22Rv1 (cell line): ENCODE measurements at regions not wholly inside any gene's neighbourhood (a gene's known extent, or its start where the extent isn't known, plus 50 kb on each side); places are given as distances from the start of the nearest gene placed in this dataset.
A peak's percentile ranks its signal among the peaks of the same experiment; 100 is the strongest.
"Not testable (repeated sequence)": the region's sequence is repeated elsewhere in the genome, so short reads cannot be mapped to it uniquely, and the experiment has no call there.

Experiments used
- H3K27ac ChIP-seq: fragments of 450-650 bp; 2 replicates; pipeline ENCODE4 v1.5.1; 2017
- ZFX ChIP-seq: fragments of 450-650 bp; IDR thresholded peaks from 2 replicates; pipeline ENCODE4 v1.6.1; 2017; ENCODE audit warnings: antibody characterized with exemption, borderline replicate concordance
- TF ChIP-seq, protein P1 (sequence below): fragments of 450-650 bp; IDR thresholded peaks from 2 replicates; pipeline ENCODE4 v1.5.1; 2017; ENCODE audit warnings: mild to moderate bottlenecking

DNA sequence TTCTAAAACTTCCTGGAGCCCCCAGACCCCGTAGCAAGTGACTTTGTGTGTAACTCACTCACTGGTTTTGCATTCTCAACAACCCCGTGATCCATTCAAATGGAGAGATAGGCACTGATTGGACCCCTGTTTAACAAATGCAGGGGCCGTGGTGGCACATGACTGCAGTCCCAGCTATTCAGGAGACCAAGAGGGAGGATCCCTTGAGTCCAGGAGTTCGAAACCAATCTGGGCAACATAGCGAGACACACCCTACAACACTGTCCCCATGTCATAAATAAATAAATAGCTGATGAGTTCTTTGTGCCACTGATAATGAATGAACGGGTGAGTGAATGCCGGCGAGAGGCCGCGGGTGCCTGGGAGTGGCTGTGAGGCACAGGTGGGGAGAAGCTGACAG lies 59.4 kb upstream of the PAX7 start:
- TF ChIP-seq, protein P1, sequence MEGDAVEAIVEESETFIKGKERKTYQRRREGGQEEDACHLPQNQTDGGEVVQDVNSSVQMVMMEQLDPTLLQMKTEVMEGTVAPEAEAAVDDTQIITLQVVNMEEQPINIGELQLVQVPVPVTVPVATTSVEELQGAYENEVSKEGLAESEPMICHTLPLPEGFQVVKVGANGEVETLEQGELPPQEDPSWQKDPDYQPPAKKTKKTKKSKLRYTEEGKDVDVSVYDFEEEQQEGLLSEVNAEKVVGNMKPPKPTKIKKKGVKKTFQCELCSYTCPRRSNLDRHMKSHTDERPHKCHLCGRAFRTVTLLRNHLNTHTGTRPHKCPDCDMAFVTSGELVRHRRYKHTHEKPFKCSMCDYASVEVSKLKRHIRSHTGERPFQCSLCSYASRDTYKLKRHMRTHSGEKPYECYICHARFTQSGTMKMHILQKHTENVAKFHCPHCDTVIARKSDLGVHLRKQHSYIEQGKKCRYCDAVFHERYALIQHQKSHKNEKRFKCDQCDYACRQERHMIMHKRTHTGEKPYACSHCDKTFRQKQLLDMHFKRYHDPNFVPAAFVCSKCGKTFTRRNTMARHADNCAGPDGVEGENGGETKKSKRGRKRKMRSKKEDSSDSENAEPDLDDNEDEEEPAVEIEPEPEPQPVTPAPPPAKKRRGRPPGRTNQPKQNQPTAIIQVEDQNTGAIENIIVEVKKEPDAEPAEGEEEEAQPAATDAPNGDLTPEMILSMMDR, result no peak
- no peak for TF ChIP-seq ZFX
- no peak overlapping the region for H3K27ac ChIP-seq

DNA sequence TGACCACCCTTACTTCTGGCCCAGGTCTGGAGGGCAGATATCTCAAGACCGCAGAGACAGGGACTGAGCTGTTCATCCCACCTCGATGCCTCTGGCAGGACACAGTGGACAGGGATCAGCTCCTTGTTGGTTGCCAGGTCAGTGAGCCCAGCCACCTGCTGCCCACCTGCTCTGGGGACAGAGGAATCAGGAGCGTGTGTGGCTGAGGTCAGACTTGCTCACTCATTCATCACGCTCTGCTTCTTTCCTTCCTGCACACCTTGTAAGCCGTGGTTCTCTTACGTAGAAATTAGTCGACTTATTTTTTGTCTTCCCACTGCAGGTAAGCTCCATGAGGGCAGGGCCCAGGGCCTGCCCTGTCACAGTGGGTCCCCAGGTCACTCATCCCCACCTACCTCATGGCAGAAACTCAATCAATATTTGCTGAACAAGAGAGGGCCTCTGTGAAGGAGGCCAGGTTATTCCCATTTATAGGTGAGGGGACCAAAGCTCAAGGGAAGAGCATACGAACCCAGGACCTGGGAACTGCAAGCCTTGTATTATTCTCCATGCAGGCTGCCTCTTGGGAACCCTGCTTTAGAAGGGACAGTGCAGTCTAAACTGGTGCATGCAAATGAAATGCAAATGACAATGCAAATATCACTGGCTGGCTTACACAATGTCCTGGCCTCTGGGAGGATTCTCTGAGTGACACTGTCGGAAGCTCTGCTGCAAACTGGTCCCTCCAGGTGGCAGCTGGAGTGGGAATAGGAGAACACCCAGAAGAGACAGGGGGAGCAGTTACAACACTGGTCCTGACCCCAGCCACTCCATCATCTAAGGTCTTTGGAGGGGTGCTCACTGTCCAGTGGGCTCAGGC lies 58.4 kb upstream of the PAX7 start:
- H3K27ac ChIP-seq, result no peak overlapping the region
- TF ChIP-seq, protein P1, result no peak

DNA sequence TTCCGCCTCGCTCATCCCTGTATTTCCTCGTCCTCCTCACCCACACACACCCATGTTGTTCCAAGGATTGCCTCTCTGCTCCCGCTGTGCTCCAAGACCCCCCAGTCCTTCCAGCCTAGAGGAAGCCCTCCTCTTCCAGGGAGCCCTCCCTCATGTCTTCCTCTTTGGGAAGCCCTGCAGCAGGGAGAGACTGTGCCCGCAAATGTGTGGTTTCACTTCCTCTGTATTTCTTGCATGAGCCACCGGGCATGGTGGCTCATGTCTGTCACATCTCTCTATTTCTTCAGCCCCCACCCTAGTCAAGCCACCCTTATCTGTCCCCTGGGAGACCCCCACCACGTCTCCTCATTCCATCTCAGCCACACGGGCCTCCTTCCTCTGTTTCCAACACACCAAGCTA lies 57.5 kb upstream of the PAX7 start:
- no peak for TF ChIP-seq ZFX
- TF ChIP-seq, protein P1, result no peak
- no peak overlapping the region for H3K27ac ChIP-seq

DNA sequence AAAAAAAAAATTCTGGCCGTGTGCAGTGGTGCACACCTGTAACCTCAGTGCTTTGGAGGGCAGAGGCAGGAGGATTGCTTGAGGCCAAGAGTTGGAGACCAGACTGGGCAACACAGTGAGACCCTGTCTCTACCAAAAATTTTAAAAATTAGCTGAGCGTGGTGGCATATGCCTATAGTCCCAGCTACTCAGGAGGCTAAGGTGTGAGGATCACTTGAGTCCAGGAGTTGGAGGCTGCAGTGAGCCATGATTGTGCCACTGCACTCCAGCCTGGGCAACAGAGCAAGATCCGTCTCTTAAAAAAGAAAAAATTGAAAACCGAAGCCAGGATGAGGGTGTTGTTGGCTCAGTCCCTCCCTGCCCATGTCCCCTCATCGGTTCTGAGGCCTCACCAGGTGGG lies 55.9 kb upstream of the PAX7 start:
- TF ChIP-seq ZFX, result no peak
- TF ChIP-seq, protein P1, result no peak
- no peak overlapping the region for H3K27ac ChIP-seq

DNA sequence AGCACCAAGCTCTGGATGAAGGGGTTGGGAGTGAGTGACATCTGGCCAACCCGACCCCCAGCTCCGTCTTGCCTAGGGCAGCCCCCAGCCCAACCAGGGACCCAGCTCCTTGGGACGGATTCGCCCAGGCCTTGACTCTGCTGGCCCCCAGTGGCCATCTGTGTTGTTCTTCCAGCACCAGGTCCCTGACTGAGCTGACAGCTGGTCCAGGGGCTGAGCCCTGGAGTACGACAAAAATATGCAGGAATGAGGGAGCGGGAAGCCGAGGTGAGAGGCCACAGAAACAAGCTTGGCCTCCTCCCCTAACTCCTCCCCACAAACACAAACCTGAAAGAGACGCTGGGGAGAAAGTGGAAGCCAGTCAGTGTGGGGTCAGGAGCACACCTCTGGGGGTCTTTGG lies 55.0 kb upstream of the PAX7 start:
- H3K27ac ChIP-seq, result no peak overlapping the region
- TF ChIP-seq, protein P1, result peak; percentile 27
- no peak for TF ChIP-seq ZFX

DNA sequence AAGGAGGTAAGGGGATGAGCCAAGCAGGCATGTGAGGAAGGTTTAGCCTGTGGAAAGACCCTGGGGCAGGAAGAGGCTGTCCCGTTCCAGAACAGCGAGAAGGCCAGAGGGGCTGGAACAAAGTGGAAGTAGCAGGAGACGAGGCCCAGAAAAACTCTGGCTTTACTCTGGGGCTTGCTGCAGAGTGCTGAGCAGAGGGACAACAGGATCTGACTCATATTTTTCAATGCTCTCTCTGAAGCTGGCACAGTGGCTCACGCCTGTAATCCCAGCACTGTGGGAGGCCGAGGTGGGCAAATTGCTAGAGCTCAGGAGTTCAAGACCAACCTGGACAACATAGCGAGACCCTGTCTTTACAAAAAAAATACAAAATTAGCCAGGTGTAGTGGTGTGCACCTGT lies 52.4 kb upstream of the PAX7 start:
- H3K27ac ChIP-seq, result no peak overlapping the region
- TF ChIP-seq, protein P1, result no peak
- no peak for TF ChIP-seq ZFX

DNA sequence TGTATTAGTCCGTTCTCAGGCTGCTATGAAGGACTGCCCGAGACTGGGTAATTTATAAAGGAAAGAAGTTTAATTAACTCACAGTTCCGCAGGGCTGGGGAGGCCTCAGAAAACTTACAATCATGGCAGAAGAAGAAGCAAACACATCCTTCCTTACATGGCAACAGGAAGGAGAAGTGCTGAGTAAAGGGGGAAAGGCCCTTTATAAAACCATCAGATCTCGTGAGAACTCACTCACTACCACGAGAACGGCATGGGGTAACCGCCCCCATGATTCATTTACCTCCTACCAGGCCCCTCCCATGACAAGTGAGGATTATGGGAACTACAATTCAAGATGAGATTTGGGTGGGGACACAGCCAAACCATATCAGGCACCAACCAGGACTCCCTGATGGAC lies 51.4 kb upstream of the PAX7 start:
- not testable (repeated sequence) for H3K27ac ChIP-seq

DNA sequence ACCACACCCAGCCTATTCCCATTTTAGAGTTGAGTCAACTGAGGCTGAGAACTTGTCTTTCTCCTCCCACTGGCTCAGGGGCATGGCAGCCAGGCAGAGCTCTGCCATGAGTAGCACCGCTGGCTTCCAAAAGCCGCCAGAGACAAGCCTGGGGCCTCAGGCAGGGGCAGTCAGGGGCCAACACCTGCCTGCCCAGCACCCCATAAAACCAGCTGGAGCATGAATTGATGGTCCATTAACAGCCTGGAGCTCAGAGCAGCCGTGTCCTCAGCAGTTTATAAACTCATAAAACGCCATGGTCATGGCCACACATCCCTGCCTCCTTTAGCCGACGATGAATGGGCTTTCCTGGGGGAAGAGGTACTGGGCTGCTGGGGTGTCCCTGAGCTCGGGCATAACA lies 50.6 kb upstream of the PAX7 start:
- H3K27ac ChIP-seq, result no peak overlapping the region
- no peak for TF ChIP-seq ZFX
- TF ChIP-seq, protein P1, result no peak
